ENCODE measurements at regions not wholly inside any gene's neighbourhood (a gene's known extent, or its start where the extent isn't known, plus 50 kb on each side); places are given as distances from the start of the nearest gene placed in this dataset.
"Not testable (repeated sequence)": the region's sequence is repeated elsewhere in the genome, so short reads cannot be mapped to it uniquely, and the experiment has no call there.

- DNase-seq (ENCODE audit: low read depth, low spot score), result not testable (repeated sequence)
Measured at GRCh38 chr1:30207962-30208361, 515.4 kb downstream of the MATN1 start.

- DNase-seq (ENCODE audit: low read depth, low spot score), result not testable (repeated sequence)
Measured at GRCh38 chr1:30206631-30207030, 516.8 kb downstream of the MATN1 start.

GRCh38 chr1:30204916-30205315 lies 518.5 kb downstream of the MATN1 start:
- DNase-seq (ENCODE audit: low read depth, low spot score), result not testable (repeated sequence)

- no peak for DNase-seq (ENCODE audit: low read depth, low spot score)
Measured at GRCh38 chr1:30201015-30201414, 522.4 kb downstream of the MATN1 start.

- no peak for DNase-seq (ENCODE audit: low read depth, low spot score)
Measured at GRCh38 chr1:30200161-30200560, 523.2 kb downstream of the MATN1 start.

- DNase-seq (ENCODE audit: low read depth, low spot score), result no peak
Measured at GRCh38 chr1:30199563-30199962, 523.8 kb downstream of the MATN1 start.

GRCh38 chr1:30198795-30199403 lies 524.5 kb downstream of the MATN1 start:
- no peak for DNase-seq (ENCODE audit: low read depth, low spot score)

- DNase-seq (ENCODE audit: low read depth, low spot score), result no peak
Measured at GRCh38 chr1:30198451-30198760, 525.0 kb downstream of the MATN1 start.

GRCh38 chr1:30197639-30198450 lies 525.5 kb downstream of the MATN1 start:
- DNase-seq (ENCODE audit: low read depth, low spot score), result no peak

GRCh38 chr1:30196872-30197638 lies 526.3 kb downstream of the MATN1 start:
- no peak for DNase-seq (ENCODE audit: low read depth, low spot score)

GRCh38 chr1:30196457-30196856 lies 526.9 kb downstream of the MATN1 start:
- no peak for DNase-seq (ENCODE audit: low read depth, low spot score)

GRCh38 chr1:30195424-30196134 lies 527.8 kb downstream of the MATN1 start:
- no peak for DNase-seq (ENCODE audit: low read depth, low spot score)

GRCh38 chr1:30194741-30195423 lies 528.5 kb downstream of the MATN1 start:
- no peak for DNase-seq (ENCODE audit: low read depth, low spot score)

- DNase-seq (ENCODE audit: low read depth, low spot score), result no peak
Measured at GRCh38 chr1:30194046-30194619, 529.3 kb downstream of the MATN1 start.

- no peak for DNase-seq (ENCODE audit: low read depth, low spot score)
Measured at GRCh38 chr1:30192969-30193630, 530.3 kb downstream of the MATN1 start.

- DNase-seq (ENCODE audit: low read depth, low spot score), result no peak
Measured at GRCh38 chr1:30191154-30191702, 532.2 kb downstream of the MATN1 start.

- no peak for DNase-seq (ENCODE audit: low read depth, low spot score)
Measured at GRCh38 chr1:30190511-30191153, 532.8 kb downstream of the MATN1 start.

GRCh38 chr1:30189818-30190500 lies 533.4 kb downstream of the MATN1 start:
- DNase-seq (ENCODE audit: low read depth, low spot score), result no peak

GRCh38 chr1:30188999-30189398 lies 534.4 kb downstream of the MATN1 start:
- DNase-seq (ENCODE audit: low read depth, low spot score), result no peak

Data from iPS DF 19.7 (cell line).